ENCODE measurements at regions not wholly inside any gene's neighbourhood (a gene's known extent, or its start where the extent isn't known, plus 50 kb on each side); places are given as distances from the start of the nearest gene placed in this dataset.
A peak's percentile ranks its signal among the peaks of the same experiment; 100 is the strongest.

- intact Hi-C loops (cut with DNase I), result no loop called here
- H3K36me3 ChIP-seq (ENCODE audit: control insufficient read depth in 2 of 3, insufficient read depth in 3 of 3, low read length in 3 of 3), result no peaks in the 10 kb centered on the region
- no peak for TF ChIP-seq CTCF (IDR thresholded peaks at IDR 0.05; ENCODE audit: borderline replicate concordance, extremely low read depth, insufficient read depth)
- H3K4me3 ChIP-seq (ENCODE audit: low read length in 3 of 3), result no peak overlapping the region
- no peaks in the 10 kb centered on the region for H3K4me1 ChIP-seq (ENCODE audit: control insufficient read depth in 2 of 3, insufficient read depth in 2 of 3, low read depth in 1 of 3, low read length in 3 of 3)
- H3K9ac ChIP-seq (ENCODE audit: low read length in 3 of 3), result no peak overlapping the region
- no peaks in the 10 kb centered on the region for H3K27me3 ChIP-seq (ENCODE audit: control insufficient read depth, insufficient read depth, low read length)
- no peaks in the 10 kb centered on the region for H3K9me3 ChIP-seq (ENCODE audit: control insufficient read depth in 2 of 3, insufficient read depth in 1 of 3, low read length in 3 of 3)
- H3K27ac ChIP-seq (ENCODE audit: low read depth in 2 of 2, low read length in 2 of 2), result no peak overlapping the region
- DNase-seq, result peak in 2 of 5 donors; percentile 1 to 5
- no peak for FAIRE-seq
Observed at GRCh38 chr5:114634967-114635901, 273.4 kb downstream of the KCNN2 start.

- Histone ChIP-seq H3K36me3 (ENCODE audit: control insufficient read depth in 2 of 3, insufficient read depth in 3 of 3, low read length in 3 of 3) (no peaks in the 10 kb centered on the region), H3K27ac (ENCODE audit: low read depth in 2 of 2, low read length in 2 of 2) (no peak overlapping the region), H3K4me1 (ENCODE audit: control insufficient read depth in 2 of 3, insufficient read depth in 2 of 3, low read depth in 1 of 3, low read length in 3 of 3) (no peaks in the 10 kb centered on the region), H3K9ac (ENCODE audit: low read length in 3 of 3) (no peak overlapping the region), H3K4me3 (ENCODE audit: low read length in 3 of 3) (no peak overlapping the region), H3K9me3 (ENCODE audit: control insufficient read depth in 2 of 3, insufficient read depth in 1 of 3, low read length in 3 of 3) (no peaks in the 10 kb centered on the region), H3K27me3 (ENCODE audit: control insufficient read depth, insufficient read depth, low read length) (no peaks in the 10 kb centered on the region)
- DNase-seq (peak in 1 of 5 donors; percentile 0), FAIRE-seq (no peak)
- intact Hi-C loops (cut with DNase I), result no loop called here
- TF ChIP-seq CTCF (IDR thresholded peaks at IDR 0.05; ENCODE audit: borderline replicate concordance, extremely low read depth, insufficient read depth), result no peak
Observed at GRCh38 chr5:114634517-114634916, 272.6 kb downstream of the KCNN2 start.

GRCh38 chr5:114612406-114612805 is 250.5 kb downstream of the KCNN2 start:
- no peak overlapping the region for H3K27ac ChIP-seq (ENCODE audit: low read depth in 2 of 2, low read length in 2 of 2)
- FAIRE-seq, result no peak

More at GRCh38 chr5:114612406-114612805, 250.5 kb downstream of the KCNN2 start:
- Histone ChIP-seq H3K27me3 (ENCODE audit: control insufficient read depth, insufficient read depth, low read length) (no peaks in the 10 kb centered on the region), H3K4me1 (ENCODE audit: control insufficient read depth in 2 of 3, insufficient read depth in 2 of 3, low read depth in 1 of 3, low read length in 3 of 3) (no peaks in the 10 kb centered on the region), H3K9ac (ENCODE audit: low read length in 3 of 3) (no peak overlapping the region), H3K9me3 (ENCODE audit: control insufficient read depth in 2 of 3, insufficient read depth in 1 of 3, low read length in 3 of 3) (no peaks in the 10 kb centered on the region), H3K36me3 (ENCODE audit: control insufficient read depth in 2 of 3, insufficient read depth in 3 of 3, low read length in 3 of 3) (no peaks in the 10 kb centered on the region), H3K4me3 (ENCODE audit: low read length in 3 of 3) (no peak overlapping the region)
- no peak for TF ChIP-seq CTCF (IDR thresholded peaks at IDR 0.05; ENCODE audit: borderline replicate concordance, extremely low read depth, insufficient read depth)
- intact Hi-C loops (cut with DNase I), result no loop called here
- DNase-seq, result no peak
